GM12865 (cell line): ENCODE measurements at regions not wholly inside any gene's neighbourhood (a gene's known extent, or its start where the extent isn't known, plus 50 kb on each side); places are given as distances from the start of the nearest gene placed in this dataset.

Experiments used
- DNase-seq: peaks from one replicate; pipeline ENCODE4 v3.0.0; 2010; ENCODE audit warnings: low read depth
- H3K4me3 ChIP-seq: 2 replicates; pipeline ENCODE4 v1.5.1; 2011; ENCODE audit warnings: mild to moderate bottlenecking, low read depth, low read length, control low read depth
- TF ChIP-seq, protein P1 (sequence below): IDR thresholded peaks from 2 replicates; pipeline ENCODE4 v1.5.1; 2011; ENCODE audit warnings: low read length, control low read depth, low read depth, inconsistent platforms; ENCODE audit not compliant: insufficient read depth; ENCODE audit errors: missing control alignments

- TF ChIP-seq, protein P1, sequence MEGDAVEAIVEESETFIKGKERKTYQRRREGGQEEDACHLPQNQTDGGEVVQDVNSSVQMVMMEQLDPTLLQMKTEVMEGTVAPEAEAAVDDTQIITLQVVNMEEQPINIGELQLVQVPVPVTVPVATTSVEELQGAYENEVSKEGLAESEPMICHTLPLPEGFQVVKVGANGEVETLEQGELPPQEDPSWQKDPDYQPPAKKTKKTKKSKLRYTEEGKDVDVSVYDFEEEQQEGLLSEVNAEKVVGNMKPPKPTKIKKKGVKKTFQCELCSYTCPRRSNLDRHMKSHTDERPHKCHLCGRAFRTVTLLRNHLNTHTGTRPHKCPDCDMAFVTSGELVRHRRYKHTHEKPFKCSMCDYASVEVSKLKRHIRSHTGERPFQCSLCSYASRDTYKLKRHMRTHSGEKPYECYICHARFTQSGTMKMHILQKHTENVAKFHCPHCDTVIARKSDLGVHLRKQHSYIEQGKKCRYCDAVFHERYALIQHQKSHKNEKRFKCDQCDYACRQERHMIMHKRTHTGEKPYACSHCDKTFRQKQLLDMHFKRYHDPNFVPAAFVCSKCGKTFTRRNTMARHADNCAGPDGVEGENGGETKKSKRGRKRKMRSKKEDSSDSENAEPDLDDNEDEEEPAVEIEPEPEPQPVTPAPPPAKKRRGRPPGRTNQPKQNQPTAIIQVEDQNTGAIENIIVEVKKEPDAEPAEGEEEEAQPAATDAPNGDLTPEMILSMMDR, result no peak
- no peak for DNase-seq
- H3K4me3 ChIP-seq, result no peak overlapping the region
Measured at GRCh38 chr17:62126292-62126691, 61.2 kb upstream of the MED13 start.

- H3K4me3 ChIP-seq, result no peak overlapping the region
- no peak for DNase-seq
- TF ChIP-seq, protein P1, result no peak
Measured at GRCh38 chr17:62125307-62125706, 60.2 kb upstream of the MED13 start.

- TF ChIP-seq, protein P1, result no peak
- DNase-seq, result no peak
- no peak overlapping the region for H3K4me3 ChIP-seq
Measured at GRCh38 chr17:62121025-62121730, 56.1 kb upstream of the MED13 start.

DNA sequence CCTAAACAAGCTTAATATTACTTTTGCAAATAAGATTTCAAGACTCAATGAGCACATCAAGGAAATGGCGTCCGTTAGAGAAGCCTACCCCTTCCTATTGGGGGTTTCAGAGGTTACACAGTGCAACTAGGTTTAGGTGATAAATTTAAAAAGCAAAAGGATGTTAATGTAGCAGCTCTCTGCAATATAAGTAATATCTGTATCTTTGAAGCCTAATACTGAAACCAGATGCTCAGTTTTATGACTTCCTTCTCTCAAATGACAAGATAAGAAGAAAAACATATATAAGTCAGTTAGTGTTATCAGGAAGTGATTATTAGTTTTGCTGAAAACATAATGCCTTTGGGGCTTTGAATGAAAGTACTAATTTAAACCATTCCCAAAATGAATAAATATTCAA is 54.3 kb upstream of the MED13 start:
- H3K4me3 ChIP-seq, result no peak overlapping the region
- peak; percentile 77 for DNase-seq

More for the DNA sequence above, 54.3 kb upstream of the MED13 start:
- TF ChIP-seq, protein P1, result no peak
